Parathyroid adenoma (tissue), 2 donors: ENCODE measurements at regions not wholly inside any gene's neighbourhood (a gene's known extent, or its start where the extent isn't known, plus 50 kb on each side); places are given as distances from the start of the nearest gene placed in this dataset.

Experiments used
- H2AFZ ChIP-seq: fragments of 300-600 bp; sonication (generic); one replicate; pipeline ENCODE4 v1.7.0; 2017; ENCODE audit warnings: antibody characterized with exemption, mild to moderate bottlenecking
- H3K27ac ChIP-seq: fragments of 300-600 bp; sonication (generic); one replicate; pipeline ENCODE4 v1.7.0; 2017
- H3K27me3 ChIP-seq: fragments of 300-600 bp; sonication (generic); one replicate; pipeline ENCODE4 v1.7.0; 2017; ENCODE audit warnings: low read length; ENCODE audit not compliant: control insufficient read depth, insufficient read depth
- H3K36me3 ChIP-seq: fragments of 300-600 bp; sonication (generic); one replicate; pipeline ENCODE4 v1.7.0; 2017; ENCODE audit warnings: low read length; ENCODE audit not compliant: control insufficient read depth, insufficient read depth
- H3K4me1 ChIP-seq: fragments of 300-600 bp; sonication (generic); one replicate; pipeline ENCODE4 v1.7.0; 2017; ENCODE audit warnings: control low read depth
- H3K4me2 ChIP-seq: fragments of 300-600 bp; sonication (generic); one replicate; pipeline ENCODE4 v1.7.0; 2017; ENCODE audit warnings: low read length
- H3K4me3 ChIP-seq: fragments of 300-600 bp; sonication (generic); one replicate; pipeline ENCODE4 v1.7.0; 2017; ENCODE audit warnings: low read depth, low read length
- H3K79me2 ChIP-seq: fragments of 300-600 bp; sonication (generic); one replicate; pipeline ENCODE4 v1.7.0; 2017; ENCODE audit warnings: control low read depth
- H3K9ac ChIP-seq: fragments of 300-600 bp; sonication (generic); one replicate; pipeline ENCODE4 v1.7.0; 2017; ENCODE audit warnings: mild to moderate bottlenecking
- H3K9me3 ChIP-seq: fragments of 300-600 bp; sonication (generic); one replicate; pipeline ENCODE4 v1.7.0; 2017; ENCODE audit warnings: low read length; ENCODE audit not compliant: control insufficient read depth
- CTCF ChIP-seq: fragments of 300-600 bp; sonication (generic); IDR thresholded peaks from one replicate; pipeline ENCODE4 v1.7.0; 2017; ENCODE audit warnings: antibody characterized with exemption, mild to moderate bottlenecking
- donor health status: primary hyperparathyroidism.

GRCh38 chr4:57287687-57288604, 177.8 kb upstream of the IGFBP7 start:
- no peaks in the 10 kb centered on the region for H3K27me3 ChIP-seq
- no peaks in the 10 kb centered on the region for H3K4me1 ChIP-seq
- H2AFZ ChIP-seq = no peak overlapping the region
- no peak overlapping the region for H3K9ac ChIP-seq
- H3K9me3 ChIP-seq = no peaks in the 10 kb centered on the region
- H3K4me3 ChIP-seq = no peak overlapping the region
- no peaks in the 10 kb centered on the region for H3K79me2 ChIP-seq
- H3K4me2 ChIP-seq = no peak overlapping the region
- H3K27ac ChIP-seq = no peak overlapping the region
- TF ChIP-seq CTCF = no peak
- no peaks in the 10 kb centered on the region for H3K36me3 ChIP-seq

GRCh38 chr4:57282933-57283310, 172.7 kb upstream of the IGFBP7 start:
- no peak overlapping the region for H3K4me2 ChIP-seq
- no peaks in the 10 kb centered on the region for H3K27me3 ChIP-seq
- no peaks in the 10 kb centered on the region for H3K9me3 ChIP-seq
- H3K4me3 ChIP-seq = no peak overlapping the region
- no peaks in the 10 kb centered on the region for H3K36me3 ChIP-seq
- no peak for TF ChIP-seq CTCF
- no peak overlapping the region for H3K27ac ChIP-seq
- H3K9ac ChIP-seq = no peak overlapping the region
- no peaks in the 10 kb centered on the region for H3K4me1 ChIP-seq
- no peaks in the 10 kb centered on the region for H3K79me2 ChIP-seq
- H2AFZ ChIP-seq = no peak overlapping the region

- H3K27ac ChIP-seq = no peak overlapping the region
- no peaks in the 10 kb centered on the region for H3K4me1 ChIP-seq
- TF ChIP-seq CTCF = no peak
- no peaks in the 10 kb centered on the region for H3K27me3 ChIP-seq
- no peaks in the 10 kb centered on the region for H3K9me3 ChIP-seq
- no peak overlapping the region for H2AFZ ChIP-seq
- no peaks in the 10 kb centered on the region for H3K36me3 ChIP-seq
- H3K9ac ChIP-seq = no peak overlapping the region
- H3K79me2 ChIP-seq = no peaks in the 10 kb centered on the region
- H3K4me2 ChIP-seq = no peak overlapping the region
- H3K4me3 ChIP-seq = no peak overlapping the region
These were observed 170.3 kb upstream of the IGFBP7 start for GRCh38 chr4:57280481-57280880.

GRCh38 chr4:57278780-57279179, 168.6 kb upstream of the IGFBP7 start:
- Histone ChIP-seq H3K9me3 (no peaks in the 10 kb centered on the region), H3K79me2 (no peaks in the 10 kb centered on the region), H3K27ac (no peak overlapping the region), H3K9ac (no peak overlapping the region), H3K27me3 (no peaks in the 10 kb centered on the region), H3K4me2 (no peak overlapping the region), H2AFZ (no peak overlapping the region), H3K4me1 (no peaks in the 10 kb centered on the region), H3K4me3 (no peak overlapping the region), H3K36me3 (no peaks in the 10 kb centered on the region)
- TF ChIP-seq CTCF = no peak

- Histone ChIP-seq H3K27ac (no peak overlapping the region), H3K9me3 (no peaks in the 10 kb centered on the region), H3K4me3 (no peak overlapping the region), H3K36me3 (no peaks in the 10 kb centered on the region), H3K9ac (no peak overlapping the region), H3K4me2 (no peak overlapping the region), H2AFZ (no peak overlapping the region), H3K4me1 (no peaks in the 10 kb centered on the region), H3K79me2 (no peaks in the 10 kb centered on the region), H3K27me3 (no peaks in the 10 kb centered on the region)
- no peak for TF ChIP-seq CTCF
These were observed 163.9 kb upstream of the IGFBP7 start for GRCh38 chr4:57274082-57274481.
